SHP77 (cell line): ENCODE measurements at regions not wholly inside any gene's neighbourhood (a gene's known extent, or its start where the extent isn't known, plus 50 kb on each side); places are given as distances from the start of the nearest gene placed in this dataset.

ENCODE experiments used
- DNase-seq, 2 experiments: peaks; one replicate each; lab custom pipeline; 2025; lab: John Stamatoyannopoulos, UW

DNA sequence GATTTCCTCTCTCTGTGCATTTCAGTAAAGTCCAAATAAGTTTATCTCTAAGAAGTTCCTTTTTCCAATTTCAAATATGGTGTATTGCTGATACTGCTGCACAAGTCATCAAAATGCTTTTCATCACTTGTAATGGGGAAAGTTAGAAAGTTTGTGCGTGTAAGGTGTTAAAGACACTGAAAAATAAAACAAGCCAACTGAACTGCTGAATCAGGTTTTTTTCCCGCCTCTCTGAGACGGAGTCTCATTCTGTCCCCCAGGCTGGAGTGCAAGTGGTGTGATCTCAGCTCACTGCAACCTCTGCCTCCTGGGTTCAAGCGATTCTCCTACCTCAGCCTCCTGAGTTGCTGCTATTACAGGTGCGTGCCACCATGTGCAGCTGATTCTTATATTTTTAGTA, 400.9 kb downstream of the LRRC70 start:
- no peak for DNase-seq

DNA sequence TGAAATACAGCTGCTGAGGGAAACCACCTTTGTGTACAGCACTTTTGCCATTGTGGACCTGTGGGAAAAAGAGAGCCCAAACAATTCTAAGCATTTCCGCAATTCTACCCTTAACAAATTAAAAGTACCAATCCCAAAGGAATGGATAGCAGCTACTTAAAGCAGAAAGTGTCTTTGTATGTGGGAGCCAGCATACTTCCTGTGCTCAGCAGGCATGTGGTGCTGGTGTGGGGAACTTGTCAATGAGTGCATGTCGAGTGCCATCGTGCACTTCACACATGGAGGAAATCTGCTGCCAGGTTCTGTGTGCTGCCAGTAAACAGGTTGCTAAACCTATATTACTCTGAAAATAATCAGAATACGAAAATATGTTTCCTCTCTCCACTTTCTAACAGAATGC, 399.0 kb downstream of the LRRC70 start:
- DNase-seq = no peak

- no peak for DNase-seq
Measured at GRCh38 chr5:62974623-62975022, 396.0 kb downstream of the LRRC70 start.

DNA sequence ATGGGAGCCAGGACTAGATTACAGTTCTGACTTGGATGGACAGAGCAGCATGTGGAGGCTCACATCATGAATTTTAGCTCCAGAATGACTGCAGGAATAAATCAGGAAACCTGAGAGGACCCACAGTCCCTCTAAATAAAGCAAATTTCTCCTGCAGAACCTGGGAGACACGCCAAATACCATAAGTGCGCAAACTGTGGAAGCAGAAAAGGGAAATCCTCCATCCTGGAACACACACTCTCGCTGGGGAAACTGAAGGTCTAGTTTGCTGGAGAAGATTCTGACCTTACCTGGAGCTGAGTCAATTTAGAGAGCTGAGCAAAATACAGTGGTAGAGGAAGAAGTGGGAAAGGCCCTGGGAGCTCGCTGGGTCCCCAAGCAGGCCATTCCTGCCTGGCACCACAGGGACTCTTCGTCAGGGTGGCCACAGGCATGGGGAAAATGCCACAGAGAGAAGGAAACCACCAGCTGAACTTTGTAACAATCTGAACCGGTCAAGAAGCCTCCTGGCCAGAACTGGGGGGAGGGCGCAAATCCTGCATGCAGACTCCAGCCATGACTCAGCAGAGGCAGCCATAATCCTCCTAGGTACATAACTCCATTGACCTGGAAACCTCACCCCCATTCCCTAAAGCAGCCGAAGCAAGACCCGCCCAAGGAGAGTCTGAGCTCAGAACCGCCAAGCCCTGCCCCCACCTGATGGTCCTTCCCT, 390.9 kb downstream of the LRRC70 start:
- no peak for DNase-seq

DNA sequence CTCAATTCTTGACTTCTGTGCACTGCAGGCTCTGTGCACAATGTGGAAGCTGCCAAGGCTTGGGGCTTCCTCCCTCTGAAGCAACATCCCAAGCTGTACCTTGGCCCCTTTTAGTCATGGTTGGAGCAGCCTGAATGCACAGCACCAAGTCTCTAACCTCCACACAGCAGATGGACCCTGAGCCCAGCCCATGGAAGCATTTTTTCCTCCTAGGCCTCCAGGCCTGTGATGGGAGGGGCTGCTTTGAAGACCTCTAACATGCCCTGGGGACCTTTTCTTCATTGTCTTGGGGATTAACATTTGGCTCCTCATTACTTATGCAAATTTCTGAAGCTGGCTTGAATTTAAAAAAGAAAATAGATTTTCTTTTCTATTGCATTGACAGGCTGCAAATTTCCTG, 385.8 kb downstream of the LRRC70 start:
- DNase-seq = no peak

DNA sequence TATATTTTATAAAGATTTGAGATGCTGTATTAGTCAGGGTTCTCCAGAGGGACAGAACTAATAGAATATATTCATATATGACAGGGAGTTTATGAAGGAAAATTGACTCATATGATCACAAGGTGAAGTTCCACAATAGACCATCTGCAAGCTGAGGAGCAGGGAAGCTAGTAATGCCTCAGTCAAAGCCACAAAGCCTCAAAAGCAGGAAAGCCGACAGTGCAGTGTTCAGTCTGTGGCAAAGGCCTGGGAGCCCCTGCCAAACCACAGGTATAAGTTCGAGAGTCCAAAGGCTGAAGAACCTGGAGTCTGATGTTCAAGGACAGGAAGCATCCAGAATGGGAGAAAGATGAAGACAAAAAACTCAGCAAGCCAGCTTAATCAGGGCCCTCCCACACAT, 382.2 kb downstream of the LRRC70 start:
- DNase-seq = no peak

- DNase-seq = no peak
Measured at GRCh38 chr5:62956597-62956996, 378.0 kb downstream of the LRRC70 start.

GRCh38 chr5:62954578-62954977, 376.0 kb downstream of the LRRC70 start:
- no peak for DNase-seq

DNA sequence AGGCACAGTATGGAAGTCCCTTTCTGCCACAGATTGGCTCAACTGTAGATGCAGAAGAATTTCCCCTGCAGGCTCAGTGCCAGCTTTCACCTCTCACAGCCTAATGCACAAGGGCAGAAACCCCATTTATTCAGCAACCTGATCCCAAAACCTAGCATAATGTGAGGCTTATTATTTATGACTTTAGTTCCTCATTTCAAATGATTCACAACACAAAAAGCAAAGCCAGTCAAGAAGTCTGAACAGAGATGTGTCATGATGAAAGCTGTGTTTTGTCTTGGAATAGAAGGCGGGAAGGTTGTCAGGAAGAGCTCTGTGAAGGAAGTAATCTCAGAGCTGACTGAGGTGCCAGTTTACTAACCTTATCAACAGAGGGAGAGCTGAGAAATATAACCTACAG, 369.7 kb downstream of the LRRC70 start:
- DNase-seq = no peak

- no peak for DNase-seq
Measured at GRCh38 chr5:62942384-62942783, 363.8 kb downstream of the LRRC70 start.

DNA sequence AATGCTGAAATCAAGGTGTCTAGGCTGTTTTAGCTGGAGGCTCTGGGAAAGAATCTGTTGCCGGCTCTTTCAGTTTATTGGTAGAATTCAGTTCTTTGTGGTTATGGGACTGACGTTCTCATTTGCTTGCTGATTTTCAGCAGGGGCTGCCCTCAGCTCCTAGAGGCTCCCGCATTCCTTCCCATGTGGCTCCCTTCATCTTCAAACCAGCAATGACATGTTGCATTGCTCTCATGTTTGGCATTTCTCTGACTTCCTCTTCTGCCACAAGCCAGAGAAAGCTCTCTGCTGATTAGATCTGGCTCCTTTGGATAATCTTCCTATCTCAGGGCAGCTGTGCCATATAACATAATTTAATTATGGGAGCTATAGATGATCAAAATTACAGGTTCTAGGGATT, 360.3 kb downstream of the LRRC70 start:
- DNase-seq = no peak

DNA sequence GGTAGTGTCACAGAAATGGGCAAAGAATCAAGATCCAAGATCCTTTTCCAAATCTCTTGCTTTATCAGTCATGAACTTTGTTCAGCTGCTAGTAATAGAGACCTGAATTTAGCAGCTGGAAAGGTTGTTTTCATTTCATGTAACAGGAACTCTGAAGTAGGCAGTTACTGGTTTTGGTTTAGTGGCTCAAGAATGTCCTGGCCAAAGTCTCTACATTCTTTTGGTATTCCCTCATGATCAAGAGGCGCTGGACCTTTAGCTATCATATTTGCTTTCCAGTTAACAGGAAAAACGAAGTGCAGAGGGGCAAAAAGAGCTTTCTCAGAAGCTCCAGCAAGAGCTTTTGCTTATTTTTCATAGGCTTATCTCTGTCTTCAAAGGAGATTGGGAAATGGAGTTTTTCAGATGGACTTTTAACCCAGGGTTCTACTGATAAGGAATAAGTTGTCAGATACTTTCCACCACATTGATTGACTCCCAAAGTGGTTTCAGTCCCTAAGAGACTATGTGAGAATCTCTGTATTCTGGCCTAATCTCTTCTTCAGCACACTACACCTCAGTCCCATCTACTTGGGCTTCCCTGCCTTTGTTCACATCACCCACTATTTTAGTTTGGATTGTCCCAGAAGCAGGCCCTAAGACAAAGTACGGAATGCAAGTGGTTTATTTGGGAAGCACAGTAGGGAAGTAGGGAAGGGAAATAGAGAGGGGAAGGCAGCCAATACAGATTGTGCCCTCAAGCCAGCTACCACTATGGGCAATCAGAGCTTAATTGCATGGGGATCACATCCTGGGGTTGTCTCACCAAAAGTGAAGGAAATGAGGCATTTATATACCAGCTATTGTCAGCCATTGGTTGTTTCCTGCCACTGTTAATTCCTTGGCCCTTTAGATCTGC, 359.3 kb downstream of the LRRC70 start:
- no peak for DNase-seq

DNA sequence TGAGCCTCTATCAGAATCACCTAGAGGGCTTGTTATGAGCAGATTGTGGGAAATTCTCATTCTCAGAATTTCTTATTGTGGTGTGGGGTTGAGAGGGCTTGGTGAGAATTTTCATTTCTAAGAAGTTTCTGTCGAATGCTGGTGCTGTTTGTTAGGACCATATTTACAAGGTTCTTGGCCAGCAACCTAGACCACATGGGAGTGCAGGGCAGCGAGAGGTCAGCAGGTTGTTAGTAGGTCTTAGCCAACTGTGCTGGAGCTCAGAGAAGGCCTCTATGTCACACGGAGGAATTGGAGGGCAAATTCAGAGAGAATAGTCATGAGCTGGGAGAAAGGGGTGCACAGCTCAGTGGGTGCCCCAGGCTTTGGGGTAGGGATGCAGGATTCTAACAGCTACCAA, 357.0 kb downstream of the LRRC70 start:
- no peak for DNase-seq

DNA sequence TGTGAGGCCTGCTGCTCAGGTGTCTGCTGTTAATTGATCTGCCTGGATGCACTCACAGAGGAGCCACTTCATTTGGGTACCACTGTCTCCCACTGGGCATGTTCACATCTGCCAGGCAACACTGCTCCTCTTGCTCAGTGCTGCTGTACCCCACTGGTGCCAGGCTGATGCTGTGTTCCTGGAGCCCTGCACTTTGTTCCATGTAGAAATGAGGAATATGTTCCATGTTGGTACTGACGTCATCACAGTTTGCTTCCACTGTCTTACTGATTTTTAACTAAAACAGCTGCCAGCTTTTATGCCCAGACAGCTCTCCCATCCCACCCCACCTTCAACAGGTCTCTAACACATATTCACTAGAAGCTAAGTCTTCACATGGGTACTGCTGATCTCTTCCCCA, 355.7 kb downstream of the LRRC70 start:
- DNase-seq = no peak

- no peak for DNase-seq
Measured at GRCh38 chr5:62933261-62933660, 354.6 kb downstream of the LRRC70 start.

DNA sequence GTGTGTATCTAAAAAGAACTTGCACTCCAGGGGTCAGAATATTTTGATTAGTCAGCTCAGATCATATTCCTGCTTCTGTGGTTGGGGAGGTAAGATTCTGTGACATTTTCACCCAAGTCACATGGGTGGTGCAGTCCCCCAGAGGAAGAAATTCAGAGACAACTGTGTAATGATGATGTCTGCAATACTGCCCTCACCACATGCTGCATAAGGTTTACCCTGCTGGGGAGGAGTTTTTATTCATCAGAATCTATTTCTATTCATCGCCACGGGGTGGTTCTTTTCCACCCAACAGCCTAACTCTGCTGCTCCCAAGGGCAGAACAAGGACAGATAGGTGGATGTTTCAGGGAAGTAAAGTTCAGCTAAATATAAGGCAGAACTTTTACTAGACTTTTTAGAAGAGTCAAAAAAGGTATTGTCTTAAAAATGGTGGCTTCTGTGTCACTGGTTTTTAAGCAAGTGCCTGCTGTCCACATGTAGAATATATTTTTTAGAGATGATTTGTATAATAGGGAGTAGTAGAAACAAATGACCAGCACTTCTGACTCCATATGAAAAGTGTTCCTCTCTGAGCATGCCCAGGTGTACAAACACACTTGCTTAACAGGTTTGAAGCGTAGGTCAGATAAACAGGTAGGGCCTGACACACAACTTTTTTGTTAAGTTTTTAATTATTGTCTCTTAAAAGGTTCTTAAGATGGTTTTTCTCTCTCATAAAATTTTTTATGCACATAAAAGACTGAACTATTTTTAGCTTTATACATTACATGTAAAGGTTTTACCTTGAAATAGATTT, 352.7 kb downstream of the LRRC70 start:
- no peak for DNase-seq

GRCh38 chr5:62922191-62922590, 343.6 kb downstream of the LRRC70 start:
- DNase-seq = no peak

DNA sequence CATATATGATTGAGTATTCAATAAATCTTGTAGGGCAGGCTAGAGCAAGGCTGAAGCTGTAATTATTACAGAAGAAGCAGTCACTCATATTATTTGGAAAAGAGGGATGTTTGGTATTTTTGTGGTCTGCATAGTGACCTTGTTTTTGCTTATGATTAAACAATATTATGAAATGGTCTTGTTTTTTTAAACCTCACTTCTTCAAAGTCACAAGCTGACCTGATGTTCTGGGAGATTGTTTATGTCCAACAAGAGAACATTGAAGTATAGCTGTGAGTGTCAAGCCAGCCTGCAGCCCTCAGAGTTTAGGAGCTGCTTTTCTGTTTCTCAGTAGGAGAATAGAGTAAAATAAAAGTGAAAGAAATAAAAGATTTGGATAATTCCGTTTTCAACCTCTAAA, 342.2 kb downstream of the LRRC70 start:
- no peak for DNase-seq

GRCh38 chr5:62909326-62909725, 330.7 kb downstream of the LRRC70 start:
- no peak for DNase-seq

DNA sequence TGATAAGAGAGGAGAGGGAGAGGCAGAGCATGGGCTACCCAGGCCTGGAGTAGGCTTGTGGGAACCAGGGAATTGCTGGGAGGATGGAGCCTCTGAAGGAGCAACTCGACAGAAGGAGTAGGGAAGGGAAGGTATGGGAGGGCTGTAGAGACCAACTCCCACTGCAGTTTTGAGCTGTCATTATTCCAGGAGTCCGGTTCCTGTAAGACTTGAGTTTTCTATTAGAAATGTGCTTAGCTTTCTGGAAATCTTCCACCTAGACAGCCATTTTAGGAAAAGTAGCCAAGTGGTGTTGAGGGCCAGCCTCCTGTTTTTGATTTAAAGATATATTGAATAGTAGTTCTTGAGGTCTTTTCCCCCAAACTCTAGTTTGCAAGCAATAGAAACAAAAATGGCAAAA, 323.5 kb downstream of the LRRC70 start:
- no peak for DNase-seq

DNA sequence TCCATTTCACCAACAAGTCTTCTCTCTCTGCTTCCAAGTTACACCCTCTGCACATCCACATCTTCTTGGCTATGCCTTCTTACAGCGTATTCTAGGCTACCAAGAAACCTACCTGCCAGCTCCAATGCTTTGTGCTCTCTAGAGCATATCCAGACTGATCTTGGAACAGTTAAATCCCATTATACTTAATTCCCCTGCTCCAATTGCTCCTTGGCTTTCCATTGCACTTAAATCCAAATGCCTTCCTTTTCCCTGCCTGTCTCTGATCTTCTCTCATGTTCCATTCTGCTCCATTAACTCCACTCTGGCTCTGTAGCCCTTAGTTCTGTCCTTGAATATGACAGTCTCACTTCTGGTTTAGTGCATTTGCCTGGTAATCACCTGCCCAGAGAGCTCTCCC, 322.4 kb downstream of the LRRC70 start:
- DNase-seq = no peak

DNA sequence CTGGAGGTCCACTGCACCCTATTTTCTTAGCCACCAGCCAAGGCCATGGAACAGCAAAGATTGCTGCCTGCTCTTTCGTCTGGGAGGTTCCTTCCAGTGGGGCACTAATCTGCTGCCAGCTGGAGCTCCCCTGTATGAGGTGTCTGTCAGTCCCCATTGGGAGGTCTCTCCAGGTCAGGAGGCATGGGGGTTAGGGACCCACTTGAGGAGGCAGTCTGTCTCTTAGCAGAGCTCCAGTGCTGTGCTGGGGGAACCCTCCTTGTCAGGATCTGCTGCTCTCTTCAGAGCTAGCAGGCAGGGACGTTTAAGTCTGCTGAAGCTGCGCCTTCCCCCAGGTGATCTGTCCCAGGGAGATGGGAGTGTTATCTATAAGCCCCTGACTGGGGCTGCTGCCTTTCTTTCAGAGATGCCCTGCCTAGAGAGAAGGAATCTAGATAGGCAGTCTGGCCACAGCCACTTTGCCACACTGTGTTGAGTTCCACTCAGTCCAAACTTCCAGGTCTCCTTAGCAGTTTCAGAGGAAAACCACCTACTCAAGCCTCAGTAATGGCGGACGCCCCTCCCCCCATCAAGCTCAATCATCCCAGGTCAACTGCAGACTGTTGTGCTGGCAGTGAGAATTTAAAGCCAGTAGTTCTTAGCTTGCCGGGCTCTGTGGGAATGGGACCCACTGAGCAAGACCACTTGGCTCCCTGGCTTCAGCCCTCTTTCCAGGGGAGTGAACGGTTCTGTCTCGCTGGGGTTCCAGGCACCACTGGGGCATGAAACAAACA, 317.7 kb downstream of the LRRC70 start:
- no peak for DNase-seq
